Activated T-helper 2 cell treated with anti-CD3 and anti-CD28 coated beads, Interferon-gamma antibody, Interleukin-2, Interleukin-4, amounts not matched to agents 10 μg/mL and 5 μg/mL and 100 μg/mL, durations not matched to agents 14 hours and 24 hours and 36 hours (primary cell): ENCODE measurements at regions not wholly inside any gene's neighbourhood (a gene's known extent, or its start where the extent isn't known, plus 50 kb on each side); places are given as distances from the start of the nearest gene placed in this dataset.
"Not testable (repeated sequence)": the region's sequence is repeated elsewhere in the genome, so short reads cannot be mapped to it uniquely, and the experiment has no call there.

Experiments used
- DNase-seq: peaks from one replicate; pipeline ENCODE4 v3.0.0; 2021; ENCODE audit warnings: low spot score
- H3K27ac Mint-ChIP-seq: one replicate; pipeline ENCODE4 v1.8.0; 2021; ENCODE audit warnings: mixed read lengths
- H3K27me3 Mint-ChIP-seq: one replicate; pipeline ENCODE4 v1.8.0; 2021; ENCODE audit warnings: low read depth, mixed read lengths
- H3K36me3 Mint-ChIP-seq: one replicate; pipeline ENCODE4 v1.8.0; 2021; ENCODE audit warnings: low read depth, mixed read lengths
- H3K4me1 Mint-ChIP-seq: one replicate; pipeline ENCODE4 v1.8.0; 2021; ENCODE audit warnings: low read depth, mixed read lengths
- H3K4me3 Mint-ChIP-seq: one replicate; pipeline ENCODE4 v1.8.0; 2021; ENCODE audit warnings: low read depth, mild to moderate bottlenecking, moderate library complexity, mixed read lengths
- H3K9me3 Mint-ChIP-seq: one replicate; pipeline ENCODE4 v1.8.0; 2021; ENCODE audit warnings: mixed read lengths
- intact Hi-C: fragments of 100-400 bp; cut with micrococcal nuclease; formaldehyde crosslinking; loops from one replicate; pipeline ENCODE4 v1.15.1; 2023

DNA sequence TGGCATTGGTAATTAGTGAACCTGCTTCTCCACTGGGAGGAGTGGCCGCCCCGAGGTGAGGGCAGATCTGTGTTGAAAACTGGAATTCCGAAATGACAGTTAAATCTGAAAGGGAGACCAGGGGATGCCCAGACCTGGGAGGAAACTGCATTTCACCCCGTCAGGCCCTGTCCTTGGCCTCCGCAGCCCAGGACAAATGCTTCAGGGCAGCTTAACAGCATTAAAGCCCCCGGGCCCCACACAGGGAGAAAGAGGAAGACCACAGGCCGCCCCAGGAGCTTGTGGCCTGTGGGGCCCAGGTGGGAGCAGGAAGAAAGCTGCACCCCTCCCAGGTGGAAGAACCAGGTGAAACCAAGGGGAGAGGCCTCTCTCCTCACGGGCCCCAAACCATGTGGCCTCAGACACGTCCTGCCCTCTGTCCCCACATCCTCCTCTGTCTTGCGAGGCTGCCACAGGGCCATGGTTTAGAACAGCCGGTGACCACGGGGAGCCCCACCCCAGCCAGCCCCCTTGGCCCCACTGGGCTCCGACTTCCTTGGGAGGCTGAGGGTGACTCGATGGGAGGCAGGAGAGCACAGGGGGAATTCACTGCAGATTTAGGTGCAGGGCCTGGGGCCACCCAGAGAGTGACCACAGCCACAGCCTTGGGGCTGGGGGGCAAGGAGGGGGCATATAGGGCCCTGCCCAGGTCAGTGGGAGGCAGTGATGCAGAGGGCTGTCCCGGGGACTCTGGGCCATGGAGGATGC is 265.4 kb downstream of the ADGRD1 start:
- DNase-seq: no peak
- H3K27me3 Mint-ChIP-seq: peaks cover 8% of the 10 kb centered on the region
- no peak overlapping the region for H3K27ac Mint-ChIP-seq
- no peaks in the 10 kb centered on the region for H3K36me3 Mint-ChIP-seq
- no peak overlapping the region for H3K4me3 Mint-ChIP-seq
- intact Hi-C loops: loop anchor here (10.0 kb wide), 1 partner anchor 386 kb away; no protein-coding TSS in a partner anchor
- H3K9me3 Mint-ChIP-seq: no peaks in the 10 kb centered on the region
- peaks cover 6% of the 10 kb centered on the region for H3K4me1 Mint-ChIP-seq

DNA sequence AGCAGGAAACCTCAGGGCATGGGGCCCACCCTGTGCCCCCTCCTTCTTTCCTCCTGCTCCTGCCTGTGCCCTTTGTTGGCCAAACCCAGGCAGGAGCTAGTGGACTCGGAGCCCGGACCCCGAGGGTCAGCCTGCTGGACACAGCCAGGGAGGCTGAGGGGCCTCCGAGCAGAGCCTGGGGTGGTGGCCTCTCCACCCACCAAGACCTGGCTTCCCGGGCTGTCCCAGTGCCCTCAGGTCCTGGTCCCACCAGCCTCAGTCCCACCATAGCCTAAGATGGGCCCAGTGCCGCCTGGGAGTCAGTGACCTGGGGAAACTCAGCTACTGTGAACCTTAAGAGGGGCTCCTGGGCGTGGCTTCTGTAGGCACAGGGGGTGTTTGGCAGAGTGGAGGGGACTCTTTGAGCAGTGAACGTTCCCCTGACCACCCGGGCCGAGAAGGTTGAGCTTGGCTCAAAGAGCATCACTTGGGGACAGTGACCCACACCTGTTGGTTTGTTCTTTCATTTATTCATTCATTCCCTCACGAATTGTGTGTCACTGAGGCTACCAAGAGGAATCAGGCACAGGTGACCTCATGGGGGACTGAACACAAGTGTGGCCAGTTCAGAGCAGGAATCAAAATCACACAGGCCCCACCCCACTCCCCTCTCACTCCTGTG is 266.1 kb downstream of the ADGRD1 start:
- Mint-ChIP-seq H3K27ac (no peak overlapping the region), H3K4me1 (peaks cover 6% of the 10 kb centered on the region), H3K9me3 (no peaks in the 10 kb centered on the region), H3K4me3 (no peak overlapping the region), H3K27me3 (peaks cover 8% of the 10 kb centered on the region), H3K36me3 (no peaks in the 10 kb centered on the region)
- intact Hi-C loops: loop anchor here (10.0 kb wide), 1 partner anchor 385 kb away; no protein-coding TSS in a partner anchor
- no peak for DNase-seq

DNA sequence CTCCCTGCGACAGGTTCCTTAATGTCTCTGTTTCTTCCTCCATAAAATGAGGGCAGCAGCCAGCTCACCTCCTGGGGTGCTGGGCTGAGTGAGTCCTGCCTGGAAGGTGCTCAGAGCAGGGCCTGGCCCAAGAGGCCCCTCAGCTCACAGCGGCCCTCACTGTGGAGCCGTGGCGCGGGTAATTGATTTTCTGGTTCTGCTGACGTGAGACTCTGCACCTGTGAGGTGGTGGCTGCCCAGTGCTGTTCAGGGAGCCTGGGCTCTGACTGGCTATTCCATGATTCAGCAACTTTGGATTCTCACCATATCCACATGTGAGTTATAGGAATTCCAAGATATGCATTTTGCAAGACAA is 266.6 kb downstream of the ADGRD1 start:
- no peak for DNase-seq
- Mint-ChIP-seq H3K9me3 (no peaks in the 10 kb centered on the region), H3K4me1 (peaks cover 6% of the 10 kb centered on the region), H3K27me3 (peaks cover 8% of the 10 kb centered on the region), H3K36me3 (no peaks in the 10 kb centered on the region), H3K4me3 (no peak overlapping the region), H3K27ac (no peak overlapping the region)
- intact Hi-C loops: no loop called here

DNA sequence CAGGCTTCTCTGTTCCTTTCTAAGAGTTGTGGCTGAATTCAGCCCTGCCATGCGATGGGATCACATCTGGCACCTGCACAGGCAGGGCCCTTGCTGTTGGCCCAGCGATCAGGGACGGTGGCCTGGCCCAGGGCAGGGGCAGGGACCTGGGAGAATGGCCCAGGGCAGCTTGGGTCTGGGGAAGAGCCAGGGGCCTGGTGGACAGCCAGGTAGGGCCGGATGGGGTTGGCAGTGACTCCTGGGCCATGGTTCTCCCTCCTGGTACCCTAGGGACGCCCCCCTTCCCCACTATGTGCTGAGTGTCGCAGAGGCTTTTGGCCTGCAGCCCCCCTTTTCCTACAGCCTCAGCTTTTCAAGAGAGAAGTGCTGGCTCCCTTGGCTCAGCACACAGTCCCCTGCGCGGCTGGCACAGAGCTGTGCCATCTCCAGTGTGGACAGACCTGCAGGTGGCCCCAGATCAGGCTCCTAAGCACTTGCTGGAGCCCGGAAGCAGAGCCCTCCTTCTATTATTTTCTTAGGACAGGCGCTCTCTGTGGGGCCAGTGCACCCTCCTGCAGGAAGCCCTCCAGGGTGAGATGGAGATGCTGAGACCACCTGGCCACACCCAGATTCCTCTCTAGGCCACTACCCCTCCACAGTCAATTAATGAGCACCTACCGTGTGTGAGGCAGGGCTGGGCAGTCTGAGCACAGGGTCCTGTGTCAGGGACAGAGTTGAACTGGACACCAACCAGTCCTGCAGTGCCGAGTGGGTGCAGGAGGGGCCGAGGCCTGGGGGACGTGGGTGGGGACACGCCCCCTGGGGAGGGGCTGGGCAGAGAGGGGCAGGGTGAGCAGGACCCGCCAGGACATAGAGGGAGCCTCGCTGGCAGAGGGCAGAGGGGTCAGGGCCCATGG is 267.6 kb downstream of the ADGRD1 start:
- Mint-ChIP-seq H3K4me1 (peaks cover 6% of the 10 kb centered on the region), H3K27me3 (peaks cover 8% of the 10 kb centered on the region), H3K4me3 (no peak overlapping the region), H3K27ac (no peak overlapping the region), H3K36me3 (no peaks in the 10 kb centered on the region), H3K9me3 (no peaks in the 10 kb centered on the region)
- DNase-seq: no peak
- intact Hi-C loops: no loop called here

DNA sequence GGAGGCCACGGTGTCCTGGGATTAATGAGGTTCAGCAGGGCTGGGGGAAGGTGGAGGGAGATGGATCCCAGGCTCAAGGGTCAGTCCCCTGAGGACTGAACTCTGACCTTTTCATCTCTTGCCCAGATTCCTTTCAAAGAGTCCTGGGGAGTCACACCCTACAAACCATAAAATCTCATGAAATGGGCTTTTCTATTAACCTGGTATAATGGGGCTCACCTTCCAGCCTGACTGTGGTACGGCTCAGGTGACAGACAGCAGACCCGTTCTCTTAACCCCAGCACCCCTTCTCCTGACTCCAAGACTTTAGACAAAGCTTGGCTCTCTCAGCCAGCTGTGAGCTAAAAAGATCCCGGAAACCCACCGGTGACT is 268.2 kb downstream of the ADGRD1 start:
- Mint-ChIP-seq H3K27ac (no peak overlapping the region), H3K9me3 (no peaks in the 10 kb centered on the region), H3K4me1 (peaks cover 5% of the 10 kb centered on the region), H3K36me3 (no peaks in the 10 kb centered on the region), H3K27me3 (peaks cover 8% of the 10 kb centered on the region), H3K4me3 (no peak overlapping the region)
- intact Hi-C loops: no loop called here
- DNase-seq: no peak

DNA sequence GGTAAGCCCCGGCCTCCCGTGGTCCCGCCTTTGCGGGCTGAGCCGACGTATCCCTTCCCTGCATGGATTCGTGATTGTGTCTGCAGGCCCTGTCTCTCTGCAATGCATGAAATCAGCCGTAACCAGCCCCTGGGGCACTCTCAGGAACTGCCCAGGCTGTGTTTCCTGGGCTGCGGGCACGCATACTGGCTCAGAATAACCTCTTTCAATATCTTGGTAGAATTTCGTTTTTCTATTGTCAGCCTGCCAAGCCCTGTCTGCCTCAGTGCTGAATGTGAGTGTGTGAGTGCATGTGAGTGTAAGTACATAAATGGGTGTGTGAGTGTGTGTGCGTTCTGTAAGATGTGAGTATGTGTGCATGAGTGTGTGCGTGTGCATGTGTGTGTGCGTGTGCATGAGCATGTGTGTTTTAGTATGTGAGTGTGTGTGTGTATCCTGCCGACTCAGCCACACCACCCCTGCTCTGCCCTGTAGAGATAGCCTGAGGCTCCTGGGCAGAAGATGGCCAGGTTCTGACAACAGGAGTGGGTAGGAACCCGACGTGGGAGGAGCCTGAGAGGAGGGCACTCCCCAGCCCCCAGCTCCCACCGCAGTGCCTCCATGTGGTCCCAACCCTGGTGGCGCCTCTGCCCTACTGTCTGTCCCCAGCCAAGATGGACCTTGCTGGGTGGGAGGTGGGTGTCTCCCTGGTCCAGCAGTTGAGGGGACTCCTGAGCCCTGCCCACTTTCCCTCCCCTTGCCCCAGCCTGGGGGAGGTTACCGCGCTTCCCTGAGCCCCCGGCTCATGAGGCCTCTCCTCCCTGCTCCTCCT is 268.8 kb downstream of the ADGRD1 start:
- no peak overlapping the region for H3K4me3 Mint-ChIP-seq

DNA sequence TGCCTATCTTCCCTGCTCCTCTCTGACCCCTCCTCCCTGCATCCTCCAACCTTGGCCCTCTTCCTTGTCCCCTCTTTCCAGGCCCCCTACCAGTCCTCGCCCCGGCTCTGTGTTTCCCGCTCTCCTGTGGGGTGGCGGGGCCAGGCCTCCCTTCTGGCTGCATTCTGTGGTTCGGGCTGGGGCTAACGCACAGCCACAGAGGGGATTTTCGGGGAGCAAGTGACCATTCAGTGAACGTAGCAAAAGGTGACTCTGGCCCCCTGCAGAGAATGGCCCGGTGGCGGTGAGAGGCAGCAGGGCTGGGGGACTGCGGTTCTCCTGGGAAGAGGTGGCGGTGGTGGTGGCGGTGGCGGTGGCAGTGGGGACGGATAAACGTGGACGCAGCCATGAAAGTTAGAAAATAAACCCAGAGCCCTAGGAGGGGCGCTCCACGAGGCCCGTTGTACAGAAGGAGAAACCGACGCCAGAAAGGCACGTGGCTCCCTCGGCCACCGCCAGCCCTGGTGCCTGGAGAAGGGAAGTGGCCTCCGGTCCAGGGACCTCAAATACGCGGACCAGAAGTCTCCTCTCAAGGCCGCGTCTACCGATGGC is 269.6 kb downstream of the ADGRD1 start:
- peaks cover 4% of the 10 kb centered on the region for H3K4me1 Mint-ChIP-seq
- peaks cover under 1% of the 10 kb centered on the region for H3K27me3 Mint-ChIP-seq
- intact Hi-C loops: no loop called here
- DNase-seq: no peak
- H3K36me3 Mint-ChIP-seq: no peaks in the 10 kb centered on the region
- H3K9me3 Mint-ChIP-seq: no peaks in the 10 kb centered on the region
- no peak overlapping the region for H3K4me3 Mint-ChIP-seq
- no peak overlapping the region for H3K27ac Mint-ChIP-seq

More for the DNA sequence above, 268.8 kb downstream of the ADGRD1 start:
- DNase-seq: no peak
- peaks cover 5% of the 10 kb centered on the region for H3K27me3 Mint-ChIP-seq
- no peaks in the 10 kb centered on the region for H3K36me3 Mint-ChIP-seq
- intact Hi-C loops: no loop called here
- H3K4me1 Mint-ChIP-seq: peaks cover 4% of the 10 kb centered on the region
- no peaks in the 10 kb centered on the region for H3K9me3 Mint-ChIP-seq
- no peak overlapping the region for H3K27ac Mint-ChIP-seq

DNA sequence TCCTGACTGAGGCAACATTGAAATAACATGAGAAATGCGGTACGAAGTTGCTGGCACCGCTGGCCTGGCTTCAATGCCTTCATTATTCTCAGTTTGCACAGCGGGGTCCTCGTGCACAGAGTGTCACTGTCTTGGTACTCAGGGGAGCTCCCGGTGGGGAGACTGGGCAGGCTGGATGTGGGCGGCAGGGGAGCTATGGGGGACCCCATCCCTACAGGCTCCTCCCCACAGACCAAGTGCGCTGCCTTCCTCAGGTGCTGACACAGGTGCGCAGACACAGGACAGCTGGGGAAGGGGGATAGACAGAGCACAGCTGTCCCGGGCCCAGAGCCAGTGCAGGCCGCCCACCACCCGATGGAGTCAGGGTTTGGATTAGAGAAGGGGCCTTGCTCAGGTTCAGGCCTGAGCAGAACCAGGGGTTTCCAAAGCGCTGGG is 270.1 kb downstream of the ADGRD1 start:
- no peaks in the 10 kb centered on the region for H3K36me3 Mint-ChIP-seq
- H3K27ac Mint-ChIP-seq: no peak overlapping the region
- no peaks in the 10 kb centered on the region for H3K9me3 Mint-ChIP-seq
- H3K4me1 Mint-ChIP-seq: peaks cover 4% of the 10 kb centered on the region
- no peak for DNase-seq
- no peak overlapping the region for H3K4me3 Mint-ChIP-seq
- intact Hi-C loops: no loop called here
- no peaks in the 10 kb centered on the region for H3K27me3 Mint-ChIP-seq

DNA sequence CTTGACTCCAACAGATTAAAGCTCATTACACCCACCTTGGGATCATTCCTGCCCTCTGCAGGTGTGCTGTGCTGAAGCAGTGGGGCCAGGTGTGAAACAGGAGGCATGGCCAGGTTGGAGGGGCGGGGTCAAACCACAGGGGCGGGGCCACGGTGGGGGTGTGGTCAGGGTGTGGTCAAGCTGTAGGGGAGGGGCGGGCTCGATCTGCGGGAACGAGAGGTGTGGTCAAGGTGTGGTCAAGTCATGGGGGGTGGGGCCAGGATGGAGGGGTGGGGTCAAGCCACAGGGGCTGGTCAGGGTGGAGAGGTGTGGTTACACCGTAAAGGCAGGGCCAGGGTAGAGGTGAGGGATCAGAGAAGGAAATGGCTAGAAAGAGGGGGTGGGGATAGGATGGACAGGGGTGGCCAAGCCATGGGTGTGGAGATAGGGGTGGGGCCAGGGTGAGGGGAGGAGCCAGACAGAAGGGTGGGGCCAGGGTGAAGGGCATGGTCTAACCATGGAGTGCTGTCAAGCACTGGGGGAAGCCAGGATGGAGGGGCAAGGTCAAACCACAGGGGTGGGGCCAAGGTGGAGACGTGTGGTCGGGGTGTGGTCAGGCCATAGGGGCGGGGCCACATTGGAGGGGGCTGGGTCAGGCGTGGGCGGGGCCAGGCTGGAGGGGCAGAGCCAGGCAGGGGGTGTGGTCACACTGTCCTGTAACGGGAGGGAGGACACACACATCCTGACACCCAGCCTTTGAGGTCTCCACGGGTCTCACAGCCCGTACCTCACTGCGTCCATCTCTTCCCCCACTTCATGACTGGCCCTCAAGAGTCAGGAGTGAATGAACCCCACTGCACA is 270.7 kb downstream of the ADGRD1 start:
- H3K9me3 Mint-ChIP-seq, H3K4me3 Mint-ChIP-seq, intact Hi-C loops, H3K4me1 Mint-ChIP-seq, DNase-seq, H3K36me3 Mint-ChIP-seq, H3K27ac Mint-ChIP-seq, H3K27me3 Mint-ChIP-seq: not testable (repeated sequence)

DNA sequence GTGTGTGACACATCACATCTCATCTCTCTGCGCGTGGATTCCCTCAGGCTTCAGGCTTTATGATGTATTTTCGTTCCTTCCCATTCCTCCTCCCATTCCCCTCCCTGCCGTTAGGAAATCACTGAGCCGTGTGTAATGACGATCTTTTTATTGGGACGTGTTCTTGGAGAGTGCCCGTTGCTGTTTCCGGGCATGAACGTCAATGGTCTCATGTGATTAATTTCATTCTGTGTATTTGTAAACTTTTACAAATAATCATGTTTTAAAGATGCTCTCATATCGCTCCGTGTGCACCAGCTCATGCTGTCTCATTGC is 271.3 kb downstream of the ADGRD1 start:
- H3K27me3 Mint-ChIP-seq, H3K4me1 Mint-ChIP-seq, DNase-seq, intact Hi-C loops, H3K9me3 Mint-ChIP-seq, H3K36me3 Mint-ChIP-seq, H3K27ac Mint-ChIP-seq, H3K4me3 Mint-ChIP-seq: not testable (repeated sequence)

DNA sequence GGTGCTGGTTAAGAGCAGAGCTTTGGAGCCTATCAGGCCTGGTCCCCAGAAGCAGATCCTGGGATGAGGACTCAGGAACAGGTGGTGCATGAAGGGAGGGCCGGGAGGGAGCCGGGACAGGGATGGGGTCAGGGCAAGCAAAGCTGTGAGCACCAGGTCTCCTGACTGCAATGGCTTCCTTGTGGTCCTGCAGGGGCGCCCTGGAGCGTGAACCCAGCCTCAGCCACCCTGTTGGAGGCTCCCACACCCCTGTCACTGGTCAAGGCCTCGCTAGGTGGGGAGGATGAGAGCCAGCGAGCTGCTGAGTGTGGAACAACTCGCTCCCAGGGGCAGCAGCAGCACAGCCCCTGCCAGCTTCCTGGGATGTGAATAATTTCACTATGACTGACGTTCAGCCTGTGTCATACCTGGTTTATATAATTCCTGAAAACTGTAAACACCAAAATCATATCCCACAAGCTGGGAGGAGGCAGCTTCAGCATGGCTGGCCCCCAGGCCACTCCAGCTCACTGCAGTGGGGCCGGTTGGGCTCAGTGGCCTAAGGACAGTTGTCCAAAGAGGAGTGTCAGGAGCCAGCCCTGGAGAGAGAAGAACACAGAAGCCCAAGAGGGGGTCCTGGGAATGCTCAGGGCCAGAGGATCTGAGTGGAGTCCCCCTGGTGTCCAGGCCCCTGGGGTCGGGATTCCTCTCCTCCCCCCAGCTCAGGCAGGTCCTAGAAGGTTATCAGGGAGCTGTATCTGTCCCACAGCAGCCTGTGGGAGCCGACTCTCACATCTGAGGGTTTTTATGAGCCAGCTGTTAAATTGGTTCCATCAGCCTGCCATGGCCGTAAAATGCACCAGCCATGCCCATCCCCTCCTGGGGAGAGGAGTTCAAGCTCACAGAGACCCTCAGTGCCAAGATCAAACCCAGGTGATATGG is 272.9 kb downstream of the ADGRD1 start:
- no peaks in the 10 kb centered on the region for H3K27me3 Mint-ChIP-seq
- intact Hi-C loops: no loop called here
- no peak for DNase-seq
- H3K36me3 Mint-ChIP-seq: no peaks in the 10 kb centered on the region
- H3K4me3 Mint-ChIP-seq: no peak overlapping the region
- peaks cover 8% of the 10 kb centered on the region for H3K4me1 Mint-ChIP-seq
- H3K9me3 Mint-ChIP-seq: no peaks in the 10 kb centered on the region
- no peak overlapping the region for H3K27ac Mint-ChIP-seq
